GM12865 (cell line): ENCODE measurements at regions not wholly inside any gene's neighbourhood (a gene's known extent, or its start where the extent isn't known, plus 50 kb on each side); places are given as distances from the start of the nearest gene placed in this dataset.

ENCODE experiments used
- DNase-seq: peaks from one replicate; pipeline ENCODE4 v3.0.0; 2010; ENCODE audit warnings: low read depth
- H3K4me3 ChIP-seq: 2 replicates; pipeline ENCODE4 v1.5.1; 2011; ENCODE audit warnings: mild to moderate bottlenecking, low read depth, low read length, control low read depth
- CTCF ChIP-seq: IDR thresholded peaks from 2 replicates; pipeline ENCODE4 v1.5.1; 2011; ENCODE audit warnings: low read length, control low read depth, low read depth, inconsistent platforms; ENCODE audit not compliant: insufficient read depth; ENCODE audit errors: missing control alignments

- TF ChIP-seq CTCF: no peak
- no peak overlapping the region for H3K4me3 ChIP-seq
- peak; percentile 3 for DNase-seq
These were observed 459.6 kb upstream of the PAPPA start for GRCh38 chr9:115694014-115694413.

- H3K4me3 ChIP-seq: no peak overlapping the region
- TF ChIP-seq CTCF: no peak
- no peak for DNase-seq
These were observed 458.6 kb upstream of the PAPPA start for GRCh38 chr9:115694991-115695390.

- no peak for DNase-seq
- no peak for TF ChIP-seq CTCF
- no peak overlapping the region for H3K4me3 ChIP-seq
These were observed 440.6 kb upstream of the PAPPA start for GRCh38 chr9:115712981-115713380.

- no peak for TF ChIP-seq CTCF
- H3K4me3 ChIP-seq: no peak overlapping the region
- DNase-seq: no peak
These were observed 437.9 kb upstream of the PAPPA start for GRCh38 chr9:115715666-115716065.

- no peak overlapping the region for H3K4me3 ChIP-seq
- no peak for DNase-seq
- TF ChIP-seq CTCF: no peak
These were observed 436.3 kb upstream of the PAPPA start for GRCh38 chr9:115717298-115717697.

- no peak overlapping the region for H3K4me3 ChIP-seq
- no peak for DNase-seq
- TF ChIP-seq CTCF: no peak
These were observed 435.8 kb upstream of the PAPPA start for GRCh38 chr9:115717711-115718173.

GRCh38 chr9:115730396-115730795 is 423.2 kb upstream of the PAPPA start:
- DNase-seq: no peak
- no peak overlapping the region for H3K4me3 ChIP-seq
- no peak for TF ChIP-seq CTCF
